ENCODE measurements at regions not wholly inside any gene's neighbourhood (a gene's known extent, or its start where the extent isn't known, plus 50 kb on each side); places are given as distances from the start of the nearest gene placed in this dataset.

- ChIA-PET CTCF (ENCODE audit: low intra/inter-chr PET ratio, low total read pairs) (no interaction called here), POLR2A (no interaction called here)
- ATAC-seq = no peak
Observed at GRCh38 chr16:85484347-85485300, 128.5 kb upstream of the GSE1 start.

GRCh38 chr16:85485379-85485778 is 127.7 kb upstream of the GSE1 start:
- no peak overlapping the region for H2AFZ ChIP-seq (ENCODE audit: low read length)
- no peak overlapping the region for H3K4me3 ChIP-seq (replicated peaks in 1 of 3; ENCODE audit: insufficient read depth in 1 of 3, low read depth in 2 of 3, low read length in 3 of 3)
- H3K27me3 ChIP-seq (ENCODE audit: control insufficient read depth in 1 of 2, insufficient read depth in 2 of 2, low read length in 2 of 2) = peaks cover 0 to 5% of the 10 kb centered on the region in 2 experiments; a peak in 3 of 5 replicates
- H3K79me2 ChIP-seq (ENCODE audit: insufficient read depth, low read length) = no peaks in the 10 kb centered on the region
- no peaks in the 10 kb centered on the region for H3K9me3 ChIP-seq (ENCODE audit: low read length)
- intact Hi-C loops (cut with micrococcal nuclease; ENCODE audit: unreplicated experiment) = no loop called here
- ChIA-PET POLR2A (no interaction called here), CTCF (ENCODE audit: low intra/inter-chr PET ratio, low total read pairs) (no interaction called here)
- in situ Hi-C loops (cut with HindIII; ENCODE audit: extremely low pct_ligation_motif_present, low pct_unique_long_range_greater_than_20kb) = no loop called here
- BruUV-seq (replicated peaks) = no TSS peak
- TF ChIP-seq SRF (IDR thresholded peaks at IDR 0.05; ENCODE audit: low read depth, low read length) (no peak), HHEX (CRISPR knock-in tag; IDR thresholded peaks at IDR 0.05) (no peak), HOXD1 (CRISPR knock-in tag; IDR thresholded peaks at IDR 0.05) (no peak), CREM (IDR thresholded peaks at IDR 0.05) (no peak), CREM (CRISPR knock-in tag; IDR thresholded peaks at IDR 0.05) (no peak), ZNF44 (CRISPR knock-in tag; IDR thresholded peaks at IDR 0.05) (no peak), ZNF891 (CRISPR knock-in tag; IDR thresholded peaks at IDR 0.05) (no peak), GATAD2A (CRISPR knock-in tag; IDR thresholded peaks at IDR 0.05) (no peak), TSC22D2 (CRISPR knock-in tag; IDR thresholded peaks at IDR 0.05; ENCODE audit: borderline replicate concordance) (no peak), ZNF709 (CRISPR knock-in tag; IDR thresholded peaks at IDR 0.05) (no peak), ATF3 (CRISPR knock-in tag; IDR thresholded peaks at IDR 0.05) (no peak), NFIC (IDR thresholded peaks at IDR 0.05; ENCODE audit: low read length) (no peak)
- TF ChIP-seq, protein P1, sequence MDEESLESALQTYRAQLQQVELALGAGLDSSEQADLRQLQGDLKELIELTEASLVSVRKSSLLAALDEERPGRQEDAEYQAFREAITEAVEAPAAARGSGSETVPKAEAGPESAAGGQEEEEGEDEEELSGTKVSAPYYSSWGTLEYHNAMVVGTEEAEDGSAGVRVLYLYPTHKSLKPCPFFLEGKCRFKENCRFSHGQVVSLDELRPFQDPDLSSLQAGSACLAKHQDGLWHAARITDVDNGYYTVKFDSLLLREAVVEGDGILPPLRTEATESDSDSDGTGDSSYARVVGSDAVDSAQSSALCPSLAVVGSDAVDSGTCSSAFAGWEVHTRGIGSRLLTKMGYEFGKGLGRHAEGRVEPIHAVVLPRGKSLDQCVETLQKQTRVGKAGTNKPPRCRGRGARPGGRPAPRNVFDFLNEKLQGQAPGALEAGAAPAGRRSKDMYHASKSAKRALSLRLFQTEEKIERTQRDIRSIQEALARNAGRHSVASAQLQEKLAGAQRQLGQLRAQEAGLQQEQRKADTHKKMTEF (CRISPR knock-in tag; IDR thresholded peaks at IDR 0.05) = no peak
- DNase-seq (ENCODE audit: low spot score) (no peak), FAIRE-seq (no peak), ATAC-seq (no peak)
- H4K20me1 ChIP-seq (ENCODE audit: insufficient read depth, low read length) = no peaks in the 10 kb centered on the region
- no peaks in the 10 kb centered on the region for H3K36me3 ChIP-seq (replicated peaks in 1 of 2; ENCODE audit: control insufficient read depth in 1 of 2, insufficient read depth in 2 of 2, low read length in 2 of 2)
- no peak overlapping the region for H3K4me2 ChIP-seq (ENCODE audit: low read depth, low read length)
- 91% methylated on average over 27 of the region's 28 CpGs for WGBS (ENCODE audit: low lambda C conversion rate)
- H3K4me1 ChIP-seq (ENCODE audit: insufficient read depth, low read length) = no peaks in the 10 kb centered on the region
- no peak overlapping the region for H3K9ac ChIP-seq (ENCODE audit: insufficient read depth, low read depth, low read length)
- H3K27ac ChIP-seq (ENCODE audit: extremely low read length, insufficient read depth, low read length) = no peak overlapping the region

More at GRCh38 chr16:85484347-85485300, 128.5 kb upstream of the GSE1 start:
- 83% methylated on average over 30 of the region's 30 CpGs for WGBS (ENCODE audit: low lambda C conversion rate)
- no peak for FAIRE-seq
- no peak overlapping the region for H2AFZ ChIP-seq (ENCODE audit: low read length)
- TF ChIP-seq FOXA1 (IDR thresholded peaks at IDR 0.05) (no peak), FOXA1 (CRISPR knock-in tag; IDR thresholded peaks at IDR 0.05) (no peak), ZNF766 (CRISPR knock-in tag; IDR thresholded peaks at IDR 0.05; ENCODE audit: borderline replicate concordance) (no peak), ZNF768 (CRISPR knock-in tag; IDR thresholded peaks at IDR 0.05) (peak; percentile 54; the same call in 1 of the 2 replicates), ZNF629 (CRISPR knock-in tag; conservative IDR thresholded peaks at IDR 0.05) (no peak)
- H3K27ac ChIP-seq (ENCODE audit: extremely low read length, insufficient read depth, low read length) = no peak overlapping the region
- peaks cover 0 to 5% of the 10 kb centered on the region in 2 experiments; a peak in 3 of 5 replicates for H3K27me3 ChIP-seq (ENCODE audit: control insufficient read depth in 1 of 2, insufficient read depth in 2 of 2, low read length in 2 of 2)
- H3K4me1 ChIP-seq (ENCODE audit: insufficient read depth, low read length) = no peaks in the 10 kb centered on the region
- no peaks in the 10 kb centered on the region for H3K9me3 ChIP-seq (ENCODE audit: low read length)
- H3K79me2 ChIP-seq (ENCODE audit: insufficient read depth, low read length) = no peaks in the 10 kb centered on the region
- no peak overlapping the region for H3K4me3 ChIP-seq (replicated peaks in 1 of 3; ENCODE audit: insufficient read depth in 1 of 3, low read depth in 2 of 3, low read length in 3 of 3)
- BruUV-seq (replicated peaks) = no TSS peak
- intact Hi-C loops (cut with micrococcal nuclease; ENCODE audit: unreplicated experiment) (no loop called here), in situ Hi-C loops (cut with HindIII; ENCODE audit: extremely low pct_ligation_motif_present, low pct_unique_long_range_greater_than_20kb) (no loop called here)
- no peak for DNase-seq (ENCODE audit: low spot score)
- H3K4me2 ChIP-seq (ENCODE audit: low read depth, low read length) = no peak overlapping the region
- H3K36me3 ChIP-seq (replicated peaks in 1 of 2; ENCODE audit: control insufficient read depth in 1 of 2, insufficient read depth in 2 of 2, low read length in 2 of 2) = no peaks in the 10 kb centered on the region
- H3K9ac ChIP-seq (ENCODE audit: insufficient read depth, low read depth, low read length) = no peak overlapping the region
- no peaks in the 10 kb centered on the region for H4K20me1 ChIP-seq (ENCODE audit: insufficient read depth, low read length)
